Activated B cell treated with CpG ODN at 0.5 μM for 24 hours (primary cell): ENCODE measurements at regions not wholly inside any gene's neighbourhood (a gene's known extent, or its start where the extent isn't known, plus 50 kb on each side); places are given as distances from the start of the nearest gene placed in this dataset.

Source experiments
- ATAC-seq: fragments of 200-7000 bp; cut with Tn5 transposase; one replicate; pipeline ENCODE4 v1.10.0; 2021; ENCODE audit warnings: low read depth, mild to moderate bottlenecking, moderate library complexity
- CTCF ChIA-PET: fragments of 350-600 bp; sonication (Branson Sonifier 250); formaldehyde crosslinking; loops from one replicate; lab custom pipeline; 2021; ENCODE audit warnings: antibody characterized with exemption; lab: Charles Lee
- POLR2A ChIA-PET: fragments of 350-600 bp; sonication (Branson Sonifier 250); formaldehyde crosslinking; loops from one replicate; lab custom pipeline; 2021; ENCODE audit warnings: antibody characterized with exemption; lab: Charles Lee
- DNase-seq: peaks from one replicate; pipeline ENCODE4 v3.0.0; 2022
- H3K27ac Mint-ChIP-seq: one replicate; pipeline ENCODE4 v1.8.0; 2020; ENCODE audit warnings: mixed read lengths
- H3K27me3 Mint-ChIP-seq: one replicate; pipeline ENCODE4 v1.8.0; 2021; ENCODE audit warnings: mixed read lengths
- H3K36me3 Mint-ChIP-seq: one replicate; pipeline ENCODE4 v1.8.0; 2021; ENCODE audit warnings: low read depth, mixed read lengths
- H3K4me1 Mint-ChIP-seq: one replicate; pipeline ENCODE4 v1.8.0; 2021; ENCODE audit warnings: mixed read lengths
- H3K4me3 Mint-ChIP-seq: one replicate; pipeline ENCODE4 v1.8.0; 2020; ENCODE audit warnings: mild to moderate bottlenecking, mixed read lengths
- H3K9me3 Mint-ChIP-seq: one replicate; pipeline ENCODE4 v1.8.0; 2020; ENCODE audit warnings: mixed read lengths
- intact Hi-C: fragments of 100-400 bp; cut with micrococcal nuclease; formaldehyde crosslinking; loops from one replicate; pipeline ENCODE4 v1.15.1; 2024
- TF ChIP-seq, protein P1 (sequence below): fragments of 200-600 bp; IDR thresholded peaks from one replicate; pipeline ENCODE4 v1.8.0; 2022; ENCODE audit warnings: antibody characterized with exemption, mild to moderate bottlenecking

DNA sequence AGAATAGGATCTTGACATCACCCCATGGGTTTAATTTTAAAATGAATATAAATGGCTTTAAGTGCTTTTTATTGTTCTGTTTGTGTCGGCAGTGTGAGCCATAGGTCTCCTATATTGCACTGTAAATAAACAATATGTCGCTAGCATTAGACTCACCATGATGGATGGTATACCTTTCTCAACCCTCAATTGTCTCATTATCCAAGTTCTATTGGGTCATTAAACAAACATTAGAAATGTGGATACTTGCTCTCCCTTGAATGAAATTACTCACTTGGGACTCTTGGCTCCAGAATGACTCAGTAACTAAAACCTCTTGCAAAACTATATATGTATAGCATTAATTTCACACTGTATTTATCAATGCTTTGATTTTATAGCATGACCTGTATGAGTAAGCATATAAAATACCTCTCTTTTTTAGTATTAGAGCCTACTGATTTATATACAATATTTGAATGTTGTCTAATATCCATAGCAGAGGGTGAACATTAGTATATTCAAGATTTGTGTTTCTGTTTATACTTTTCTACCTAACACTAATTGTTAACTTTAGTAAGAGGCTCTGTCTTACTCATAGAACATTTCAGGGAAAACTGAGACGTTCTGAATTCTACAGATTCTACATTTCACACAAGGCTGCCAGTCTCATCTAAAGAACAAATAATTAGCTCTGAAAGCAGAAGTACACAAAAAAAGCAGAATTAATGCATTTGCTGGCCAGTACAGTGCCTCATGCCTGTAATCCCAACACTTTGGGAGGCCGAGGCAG is 303.8 kb upstream of the PRR16 start:
- TF ChIP-seq, protein P1, sequence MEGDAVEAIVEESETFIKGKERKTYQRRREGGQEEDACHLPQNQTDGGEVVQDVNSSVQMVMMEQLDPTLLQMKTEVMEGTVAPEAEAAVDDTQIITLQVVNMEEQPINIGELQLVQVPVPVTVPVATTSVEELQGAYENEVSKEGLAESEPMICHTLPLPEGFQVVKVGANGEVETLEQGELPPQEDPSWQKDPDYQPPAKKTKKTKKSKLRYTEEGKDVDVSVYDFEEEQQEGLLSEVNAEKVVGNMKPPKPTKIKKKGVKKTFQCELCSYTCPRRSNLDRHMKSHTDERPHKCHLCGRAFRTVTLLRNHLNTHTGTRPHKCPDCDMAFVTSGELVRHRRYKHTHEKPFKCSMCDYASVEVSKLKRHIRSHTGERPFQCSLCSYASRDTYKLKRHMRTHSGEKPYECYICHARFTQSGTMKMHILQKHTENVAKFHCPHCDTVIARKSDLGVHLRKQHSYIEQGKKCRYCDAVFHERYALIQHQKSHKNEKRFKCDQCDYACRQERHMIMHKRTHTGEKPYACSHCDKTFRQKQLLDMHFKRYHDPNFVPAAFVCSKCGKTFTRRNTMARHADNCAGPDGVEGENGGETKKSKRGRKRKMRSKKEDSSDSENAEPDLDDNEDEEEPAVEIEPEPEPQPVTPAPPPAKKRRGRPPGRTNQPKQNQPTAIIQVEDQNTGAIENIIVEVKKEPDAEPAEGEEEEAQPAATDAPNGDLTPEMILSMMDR, result no peak
- H3K9me3 Mint-ChIP-seq, result no peaks in the 10 kb centered on the region
- H3K4me3 Mint-ChIP-seq, result no peak overlapping the region
- DNase-seq (no peak), ATAC-seq (no peak)
- intact Hi-C loops, result no loop called here
- no peaks in the 10 kb centered on the region for H3K4me1 Mint-ChIP-seq
- POLR2A ChIA-PET, result no interaction called here
- CTCF ChIA-PET, result no interaction called here
- H3K27me3 Mint-ChIP-seq, result no peaks in the 10 kb centered on the region
- H3K36me3 Mint-ChIP-seq, result no peaks in the 10 kb centered on the region
- no peak overlapping the region for H3K27ac Mint-ChIP-seq

DNA sequence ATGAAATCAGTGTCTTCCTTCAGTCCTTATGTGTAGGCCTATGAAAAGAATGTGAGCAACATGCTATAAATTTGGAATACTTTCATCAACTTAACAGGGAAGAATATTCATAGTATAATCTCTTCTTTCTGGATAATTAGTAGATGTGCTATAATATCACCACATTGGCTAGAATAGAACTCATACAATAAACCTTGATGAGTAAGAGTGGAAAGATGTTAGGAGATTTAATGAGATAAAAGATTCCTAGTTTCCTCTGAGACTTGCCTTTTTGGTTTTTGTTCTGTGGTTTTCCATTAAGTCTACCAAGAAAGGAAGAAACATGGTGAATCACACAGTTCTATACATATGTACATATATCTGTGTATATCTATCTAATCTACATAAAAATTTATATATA is 301.8 kb upstream of the PRR16 start:
- no peaks in the 10 kb centered on the region for H3K4me1 Mint-ChIP-seq
- no peaks in the 10 kb centered on the region for H3K9me3 Mint-ChIP-seq
- POLR2A ChIA-PET, result no interaction called here
- H3K27me3 Mint-ChIP-seq, result no peaks in the 10 kb centered on the region
- no peak for DNase-seq
- no peak for ATAC-seq
- H3K27ac Mint-ChIP-seq, result no peak overlapping the region
- intact Hi-C loops, result no loop called here
- CTCF ChIA-PET, result no interaction called here
- TF ChIP-seq, protein P1, result no peak
- no peak overlapping the region for H3K4me3 Mint-ChIP-seq
- no peaks in the 10 kb centered on the region for H3K36me3 Mint-ChIP-seq

DNA sequence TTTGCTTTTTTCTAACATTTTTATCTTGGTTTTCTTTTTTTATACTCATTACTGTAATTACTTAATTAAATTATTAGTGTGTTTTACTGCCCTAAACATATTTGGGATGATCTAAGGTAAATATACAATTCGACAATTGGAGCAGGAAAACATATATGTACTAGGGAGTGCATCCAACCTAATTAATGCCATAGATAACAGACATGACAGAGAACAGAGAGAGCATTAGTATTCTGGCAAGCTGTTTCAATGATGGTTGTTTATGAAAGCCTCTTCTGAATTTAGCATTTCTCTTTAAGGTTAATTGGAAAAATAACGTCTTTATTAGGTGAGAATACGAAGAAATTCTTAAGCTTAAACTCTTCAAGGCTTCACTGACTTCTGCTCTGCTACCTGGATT is 300.1 kb upstream of the PRR16 start:
- intact Hi-C loops, result no loop called here
- ATAC-seq (no peak), DNase-seq (no peak)
- Mint-ChIP-seq H3K27me3 (no peaks in the 10 kb centered on the region), H3K4me1 (no peaks in the 10 kb centered on the region), H3K4me3 (no peak overlapping the region), H3K36me3 (no peaks in the 10 kb centered on the region), H3K27ac (no peak overlapping the region), H3K9me3 (no peaks in the 10 kb centered on the region)
- TF ChIP-seq, protein P1, result no peak
- POLR2A ChIA-PET, result no interaction called here
- CTCF ChIA-PET, result no interaction called here

DNA sequence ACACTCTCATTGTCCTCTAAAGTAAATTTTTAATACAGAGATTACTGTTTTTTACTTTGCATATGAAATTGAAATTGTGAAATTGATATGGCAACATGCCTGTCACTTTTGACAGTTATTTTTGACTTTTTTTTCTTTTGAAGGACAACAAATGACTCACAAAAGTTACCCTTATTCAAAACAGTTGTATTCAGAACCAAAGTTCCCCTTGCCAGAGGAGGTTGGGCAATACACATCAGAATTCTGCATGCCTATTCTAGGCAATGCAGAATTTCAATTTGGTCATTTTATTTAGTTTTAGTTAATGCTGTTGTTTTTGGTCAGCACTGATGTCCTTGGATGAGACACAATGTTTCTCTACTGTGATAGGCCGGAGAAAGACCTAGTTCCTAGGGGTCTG is 299.1 kb upstream of the PRR16 start:
- intact Hi-C loops, result no loop called here
- no peak for ATAC-seq
- no peak overlapping the region for H3K4me3 Mint-ChIP-seq

DNA sequence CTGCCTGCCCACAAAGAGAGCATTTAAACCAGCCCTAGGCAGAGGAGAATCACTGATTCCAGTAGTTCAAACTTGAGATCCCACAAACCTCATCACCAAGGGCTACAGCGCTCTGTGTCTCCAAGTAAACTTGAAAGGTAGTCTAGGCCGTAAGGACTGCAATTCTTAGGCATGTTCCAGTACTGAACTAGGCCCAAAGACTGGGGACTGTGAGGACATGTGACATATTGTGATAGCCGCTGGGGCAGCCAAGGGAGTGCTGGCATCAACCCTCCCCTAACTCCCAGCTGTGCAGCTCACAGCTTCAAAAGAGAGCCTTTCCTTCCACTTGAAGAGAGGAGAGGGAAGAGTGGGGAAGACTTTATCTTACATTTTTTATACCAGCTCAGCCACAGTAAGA is 291.0 kb upstream of the PRR16 start:
- no peaks in the 10 kb centered on the region for H3K4me1 Mint-ChIP-seq
- no peak overlapping the region for H3K27ac Mint-ChIP-seq
- no peak for DNase-seq
- ATAC-seq, result no peak
- CTCF ChIA-PET, result no interaction called here
- POLR2A ChIA-PET, result no interaction called here
- H3K9me3 Mint-ChIP-seq, result peaks cover 3% of the 10 kb centered on the region
- intact Hi-C loops, result no loop called here
- H3K36me3 Mint-ChIP-seq, result no peaks in the 10 kb centered on the region
- H3K27me3 Mint-ChIP-seq, result no peaks in the 10 kb centered on the region
- TF ChIP-seq, protein P1, result no peak
- no peak overlapping the region for H3K4me3 Mint-ChIP-seq

More for the DNA sequence above, 299.1 kb upstream of the PRR16 start:
- Mint-ChIP-seq H3K27ac (no peak overlapping the region), H3K27me3 (no peaks in the 10 kb centered on the region), H3K4me1 (no peaks in the 10 kb centered on the region), H3K9me3 (no peaks in the 10 kb centered on the region), H3K36me3 (no peaks in the 10 kb centered on the region)
- no peak for DNase-seq
- CTCF ChIA-PET, result no interaction called here
- POLR2A ChIA-PET, result no interaction called here
- TF ChIP-seq, protein P1, result no peak
